ENCODE measurements at regions not wholly inside any gene's neighbourhood (a gene's known extent, or its start where the extent isn't known, plus 50 kb on each side); places are given as distances from the start of the nearest gene placed in this dataset.
"Not testable (repeated sequence)": the region's sequence is repeated elsewhere in the genome, so short reads cannot be mapped to it uniquely, and the experiment has no call there.

GRCh38 chr20:40081653-40082052, 607.4 kb downstream of the MAFB start:
- no peak for DNase-seq (ENCODE audit: low read depth in 2 of 2)

- DNase-seq (ENCODE audit: low read depth in 2 of 2): no peak
These were observed 608.9 kb downstream of the MAFB start for GRCh38 chr20:40080041-40080652.

- DNase-seq (ENCODE audit: low read depth in 2 of 2): no peak
These were observed 615.4 kb downstream of the MAFB start for GRCh38 chr20:40073535-40074111.

- DNase-seq (ENCODE audit: low read depth in 2 of 2): no peak
These were observed 616.1 kb downstream of the MAFB start for GRCh38 chr20:40072907-40073306.

GRCh38 chr20:40056171-40056570, 632.9 kb downstream of the MAFB start:
- no peak for DNase-seq (ENCODE audit: low read depth in 2 of 2)

GRCh38 chr20:40055711-40056110, 633.3 kb downstream of the MAFB start:
- DNase-seq (ENCODE audit: low read depth in 2 of 2): no peak

GRCh38 chr20:40054311-40054710, 634.7 kb downstream of the MAFB start:
- DNase-seq (ENCODE audit: low read depth in 2 of 2): no peak

- DNase-seq (ENCODE audit: low read depth in 2 of 2): no peak
These were observed 638.4 kb downstream of the MAFB start for GRCh38 chr20:40050596-40050995.

- DNase-seq (ENCODE audit: low read depth in 2 of 2): no peak
These were observed 639.2 kb downstream of the MAFB start for GRCh38 chr20:40049854-40050253.

GRCh38 chr20:40046703-40047102, 642.3 kb downstream of the MAFB start:
- no peak for DNase-seq (ENCODE audit: low read depth in 2 of 2)

GRCh38 chr20:40037511-40037910, 651.5 kb downstream of the MAFB start:
- DNase-seq (ENCODE audit: low read depth in 2 of 2): no peak

GRCh38 chr20:40029589-40029988, 659.4 kb downstream of the MAFB start:
- no peak for DNase-seq (ENCODE audit: low read depth in 2 of 2)

- DNase-seq (ENCODE audit: low read depth in 2 of 2): no peak
These were observed 669.5 kb downstream of the MAFB start for GRCh38 chr20:40019510-40019909.

GRCh38 chr20:40017765-40018164, 671.3 kb downstream of the MAFB start:
- DNase-seq (ENCODE audit: low read depth in 2 of 2): no peak

GRCh38 chr20:40016890-40017289, 672.1 kb downstream of the MAFB start:
- DNase-seq (ENCODE audit: low read depth in 2 of 2): no peak

GRCh38 chr20:40016392-40016791, 672.6 kb downstream of the MAFB start:
- no peak for DNase-seq (ENCODE audit: low read depth in 2 of 2)

- not testable (repeated sequence) for DNase-seq (ENCODE audit: low read depth in 2 of 2)
These were observed 677.0 kb downstream of the MAFB start for GRCh38 chr20:40012026-40012425.

- no peak for DNase-seq (ENCODE audit: low read depth in 2 of 2)
These were observed 678.6 kb downstream of the MAFB start for GRCh38 chr20:40010483-40010882.

- DNase-seq (ENCODE audit: low read depth in 2 of 2): no peak
These were observed 679.5 kb downstream of the MAFB start for GRCh38 chr20:40009542-40009941.

GRCh38 chr20:40008177-40008576, 680.9 kb downstream of the MAFB start:
- no peak for DNase-seq (ENCODE audit: low read depth in 2 of 2)

GRCh38 chr20:40006168-40006860, 682.7 kb downstream of the MAFB start:
- no peak for DNase-seq (ENCODE audit: low read depth in 2 of 2)

- not testable (repeated sequence) for DNase-seq (ENCODE audit: low read depth in 2 of 2)
These were observed 684.9 kb downstream of the MAFB start for GRCh38 chr20:40004092-40004491.

- DNase-seq (ENCODE audit: low read depth in 2 of 2): no peak
These were observed 695.3 kb downstream of the MAFB start for GRCh38 chr20:39993742-39994141.

Data from lung microvascular endothelial cell (primary cell).